Mammary epithelial cell (primary cell): ENCODE measurements at regions not wholly inside any gene's neighbourhood (a gene's known extent, or its start where the extent isn't known, plus 50 kb on each side); places are given as distances from the start of the nearest gene placed in this dataset.

Source experiments
- CTCF ChIP-seq, 2 donors: IDR thresholded peaks in 1 of 2; conservative IDR thresholded peaks in 1 of 2; 2 replicates each; pipeline ENCODE4 v1.5.1; 2011 to 2012; ENCODE audit warnings: inconsistent platforms in 2 of 2, low read length in 2 of 2, mild to moderate bottlenecking in 2 of 2, control low read depth in 1 of 2, low read depth in 1 of 2; ENCODE audit not compliant: insufficient read depth in 1 of 2; ENCODE audit errors: extremely low read depth in 1 of 2
- EZH2 ChIP-seq: IDR thresholded peaks from 2 replicates; pipeline ENCODE4 v1.6.1; 2012; ENCODE audit warnings: low read length, inconsistent platforms, borderline replicate concordance

- no peak for TF ChIP-seq CTCF (conservative IDR thresholded peaks at IDR 0.05 in 1 of 2, IDR thresholded peaks at IDR 0.05 in 1 of 2; ENCODE audit: extremely low read depth in 1 of 2, insufficient read depth in 1 of 2, low read depth in 1 of 2, low read length in 2 of 2)
- TF ChIP-seq EZH2: no peak
Measured at GRCh38 chr21:36613059-36613458, 85.9 kb upstream of the SIM2 start.
